ENCODE measurements at regions not wholly inside any gene's neighbourhood (a gene's known extent, or its start where the extent isn't known, plus 50 kb on each side); places are given as distances from the start of the nearest gene placed in this dataset.

DNA sequence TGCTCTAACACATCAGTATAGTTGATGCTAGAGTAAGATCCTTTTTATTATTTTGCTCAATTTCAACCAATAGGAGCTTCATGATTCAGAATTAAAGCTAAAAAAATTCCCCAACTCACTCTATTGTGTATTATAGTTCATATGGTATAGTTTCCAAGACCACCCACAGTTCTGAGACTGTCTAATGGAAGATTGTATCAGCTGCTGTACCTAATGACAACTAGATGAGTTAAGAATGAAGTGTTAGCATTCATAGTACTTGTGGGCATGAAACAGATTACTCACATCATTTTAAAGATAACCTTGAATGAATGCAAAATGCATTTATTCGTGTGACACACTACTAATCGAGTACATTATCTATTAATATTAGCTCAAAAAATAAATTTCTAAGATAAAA lies 289.9 kb upstream of the ATP11B start:
- TF ChIP-seq, protein P1, sequence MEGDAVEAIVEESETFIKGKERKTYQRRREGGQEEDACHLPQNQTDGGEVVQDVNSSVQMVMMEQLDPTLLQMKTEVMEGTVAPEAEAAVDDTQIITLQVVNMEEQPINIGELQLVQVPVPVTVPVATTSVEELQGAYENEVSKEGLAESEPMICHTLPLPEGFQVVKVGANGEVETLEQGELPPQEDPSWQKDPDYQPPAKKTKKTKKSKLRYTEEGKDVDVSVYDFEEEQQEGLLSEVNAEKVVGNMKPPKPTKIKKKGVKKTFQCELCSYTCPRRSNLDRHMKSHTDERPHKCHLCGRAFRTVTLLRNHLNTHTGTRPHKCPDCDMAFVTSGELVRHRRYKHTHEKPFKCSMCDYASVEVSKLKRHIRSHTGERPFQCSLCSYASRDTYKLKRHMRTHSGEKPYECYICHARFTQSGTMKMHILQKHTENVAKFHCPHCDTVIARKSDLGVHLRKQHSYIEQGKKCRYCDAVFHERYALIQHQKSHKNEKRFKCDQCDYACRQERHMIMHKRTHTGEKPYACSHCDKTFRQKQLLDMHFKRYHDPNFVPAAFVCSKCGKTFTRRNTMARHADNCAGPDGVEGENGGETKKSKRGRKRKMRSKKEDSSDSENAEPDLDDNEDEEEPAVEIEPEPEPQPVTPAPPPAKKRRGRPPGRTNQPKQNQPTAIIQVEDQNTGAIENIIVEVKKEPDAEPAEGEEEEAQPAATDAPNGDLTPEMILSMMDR (conservative IDR thresholded peaks at IDR 0.05; ENCODE audit: low read length) = no peak
- TF ChIP-seq EZH2phosphoT487 (IDR thresholded peaks at IDR 0.05; ENCODE audit: borderline replicate concordance, low read depth, low read length) = no peak
